ENCODE measurements at regions not wholly inside any gene's neighbourhood (a gene's known extent, or its start where the extent isn't known, plus 50 kb on each side); places are given as distances from the start of the nearest gene placed in this dataset.

DNA sequence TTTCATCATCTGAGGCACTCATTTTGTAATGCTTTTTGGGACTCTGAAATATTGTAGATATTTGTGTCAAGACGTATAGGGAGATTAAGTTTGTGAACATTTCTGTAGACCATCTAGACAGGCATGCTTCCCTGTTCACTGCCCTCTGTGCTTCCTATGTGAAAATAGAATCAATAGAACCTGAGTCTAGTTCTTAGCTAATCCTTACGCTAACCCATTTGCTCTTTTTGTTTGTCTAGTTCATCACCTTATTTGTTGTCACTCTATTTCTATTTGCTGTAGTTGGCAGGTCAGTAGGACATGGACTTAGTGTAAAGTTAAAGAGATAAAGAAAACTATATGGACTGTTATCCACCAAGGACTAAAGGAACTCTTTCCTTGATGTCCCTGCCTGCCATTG, 1755.2 kb downstream of the C4orf33 start:
- no peak for DNase-seq
- Mint-ChIP-seq H3K27me3 (peaks cover 5% of the 10 kb centered on the region), H3K4me1 (no peaks in the 10 kb centered on the region), H3K9me3 (peaks cover 0 to 26% (median 4%) of the 10 kb centered on the region in 7 donors), H3K36me3 (no peaks in the 10 kb centered on the region), H3K4me3 (no peak overlapping the region), H3K27ac (no peak overlapping the region)
- Histone ChIP-seq H3K27me3 (ENCODE audit: control insufficient read depth, insufficient read depth, low read length) (no peaks in the 10 kb centered on the region), H3K36me3 (ENCODE audit: control insufficient read depth, insufficient read depth, low read length) (no peaks in the 10 kb centered on the region), H3K9me3 (ENCODE audit: control insufficient read depth in 2 of 2, low read length in 2 of 2) (peaks cover 3 to 23% of the 10 kb centered on the region in 2 experiments), H3K4me1 (ENCODE audit: control insufficient read depth, insufficient read depth, low read length, poor library complexity, severe bottlenecking) (no peaks in the 10 kb centered on the region), H3K4me3 (ENCODE audit: low read depth, low read length) (no peak overlapping the region), H3K27ac (ENCODE audit: insufficient read depth, low read length, poor library complexity, severe bottlenecking) (no peak overlapping the region)
- ATAC-seq (ENCODE audit: low read depth in 2 of 2) = no peak

DNA sequence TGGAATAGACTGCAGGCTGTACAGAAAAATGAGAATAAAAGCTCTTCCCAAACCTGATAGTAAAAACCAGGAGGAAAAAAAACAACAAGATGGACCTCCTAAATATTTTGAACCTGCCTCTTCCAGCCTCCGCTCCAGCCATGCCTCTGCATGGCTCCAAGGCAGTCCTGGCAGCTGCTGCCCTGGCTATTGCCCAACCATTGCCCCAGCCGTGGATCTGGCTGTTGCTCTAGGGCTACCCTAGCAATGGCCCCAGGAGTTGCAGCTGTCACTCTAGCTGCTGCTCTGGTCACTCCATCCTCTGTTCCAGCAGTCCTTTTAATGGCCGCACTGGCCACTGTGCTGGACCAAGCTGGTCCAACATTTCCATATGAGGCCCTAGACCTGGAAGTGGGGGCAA, 1756.0 kb downstream of the C4orf33 start:
- ATAC-seq (ENCODE audit: low read depth in 2 of 2) (no peak), DNase-seq (no peak)
- Mint-ChIP-seq H3K9me3 (peaks cover 0 to 24% (median 6%) of the 10 kb centered on the region in 7 donors), H3K36me3 (no peaks in the 10 kb centered on the region), H3K4me3 (no peak overlapping the region), H3K27ac (no peak overlapping the region), H3K4me1 (no peaks in the 10 kb centered on the region), H3K27me3 (peaks cover 5% of the 10 kb centered on the region)
- Histone ChIP-seq H3K36me3 (ENCODE audit: control insufficient read depth, insufficient read depth, low read length) (no peaks in the 10 kb centered on the region), H3K4me3 (ENCODE audit: low read depth, low read length) (no peak overlapping the region), H3K9me3 (ENCODE audit: control insufficient read depth in 2 of 2, low read length in 2 of 2) (peaks cover 3 to 23% of the 10 kb centered on the region in 2 experiments), H3K27me3 (ENCODE audit: control insufficient read depth, insufficient read depth, low read length) (no peaks in the 10 kb centered on the region), H3K4me1 (ENCODE audit: control insufficient read depth, insufficient read depth, low read length, poor library complexity, severe bottlenecking) (no peaks in the 10 kb centered on the region), H3K27ac (ENCODE audit: insufficient read depth, low read length, poor library complexity, severe bottlenecking) (no peak overlapping the region)

DNA sequence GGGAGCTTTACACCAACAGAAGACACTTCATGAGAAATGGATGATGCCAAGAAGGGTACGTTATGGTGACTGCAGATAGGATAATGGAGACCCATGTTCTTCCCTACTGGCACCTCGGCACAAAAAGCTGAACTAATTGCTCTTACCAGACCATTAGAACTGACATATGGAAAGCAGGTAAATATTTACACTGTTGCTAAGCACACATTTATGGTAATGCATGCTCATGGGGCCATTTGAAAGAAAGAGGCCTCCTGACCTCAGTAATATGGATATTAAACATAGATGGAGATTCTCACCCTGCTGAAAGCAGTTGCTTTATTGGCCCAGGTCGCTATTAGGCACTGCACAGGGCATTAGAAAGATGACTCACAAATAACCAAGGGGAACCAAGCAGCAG, 1759.6 kb downstream of the C4orf33 start:
- H3K27ac ChIP-seq (ENCODE audit: insufficient read depth, low read length, poor library complexity, severe bottlenecking) = no peak overlapping the region
- H3K4me3 ChIP-seq (ENCODE audit: low read depth, low read length) = no peak overlapping the region
- H3K4me1 ChIP-seq (ENCODE audit: control insufficient read depth, insufficient read depth, low read length, poor library complexity, severe bottlenecking) = no peaks in the 10 kb centered on the region
- Mint-ChIP-seq H3K27ac (no peak overlapping the region), H3K4me1 (no peaks in the 10 kb centered on the region), H3K9me3 (peaks cover 4 to 30% (median 9%) of the 10 kb centered on the region in 7 donors), H3K4me3 (no peak overlapping the region), H3K27me3 (peaks cover 5% of the 10 kb centered on the region), H3K36me3 (no peaks in the 10 kb centered on the region)
- DNase-seq (no peak), ATAC-seq (ENCODE audit: low read depth in 2 of 2) (no peak)
- no peaks in the 10 kb centered on the region for H3K27me3 ChIP-seq (ENCODE audit: control insufficient read depth, insufficient read depth, low read length)
- peaks cover 5 to 22% of the 10 kb centered on the region in 2 experiments for H3K9me3 ChIP-seq (ENCODE audit: control insufficient read depth in 2 of 2, low read length in 2 of 2)
- no peaks in the 10 kb centered on the region for H3K36me3 ChIP-seq (ENCODE audit: control insufficient read depth, insufficient read depth, low read length)

DNA sequence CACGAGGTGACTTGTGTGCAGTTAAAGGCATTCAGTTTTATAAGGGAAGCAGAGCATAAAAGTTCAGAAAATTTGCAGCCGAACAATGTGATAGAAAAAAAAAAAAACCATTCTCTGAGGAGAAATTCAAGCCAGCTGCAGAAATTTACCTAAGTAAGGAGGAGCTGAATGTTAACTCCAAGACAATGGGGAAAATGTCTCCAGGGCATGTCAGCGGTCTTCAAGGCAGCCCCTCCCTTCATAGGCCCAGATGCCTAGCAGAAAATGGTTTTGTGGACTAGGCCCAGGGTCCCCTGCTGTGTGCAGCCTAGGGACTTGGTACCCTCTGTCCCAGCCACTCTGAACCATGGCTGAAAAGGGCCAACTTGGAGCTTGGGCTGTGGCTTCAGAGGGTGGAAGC, 1764.0 kb downstream of the C4orf33 start:
- no peak for DNase-seq
- Mint-ChIP-seq H3K4me3 (no peak overlapping the region), H3K4me1 (no peaks in the 10 kb centered on the region), H3K27ac (no peak overlapping the region), H3K27me3 (no peaks in the 10 kb centered on the region), H3K9me3 (peaks cover 2 to 30% (median 11%) of the 10 kb centered on the region in 7 donors), H3K36me3 (no peaks in the 10 kb centered on the region)
- no peak overlapping the region for H3K4me3 ChIP-seq (ENCODE audit: low read depth, low read length)
- H3K4me1 ChIP-seq (ENCODE audit: control insufficient read depth, insufficient read depth, low read length, poor library complexity, severe bottlenecking) = no peaks in the 10 kb centered on the region
- ATAC-seq (ENCODE audit: low read depth in 2 of 2) = no peak
- peaks cover 0 to 2% of the 10 kb centered on the region in 2 experiments for H3K9me3 ChIP-seq (ENCODE audit: control insufficient read depth in 2 of 2, low read length in 2 of 2)
- no peaks in the 10 kb centered on the region for H3K27me3 ChIP-seq (ENCODE audit: control insufficient read depth, insufficient read depth, low read length)
- H3K36me3 ChIP-seq (ENCODE audit: control insufficient read depth, insufficient read depth, low read length) = no peaks in the 10 kb centered on the region
- no peak overlapping the region for H3K27ac ChIP-seq (ENCODE audit: insufficient read depth, low read length, poor library complexity, severe bottlenecking)

DNA sequence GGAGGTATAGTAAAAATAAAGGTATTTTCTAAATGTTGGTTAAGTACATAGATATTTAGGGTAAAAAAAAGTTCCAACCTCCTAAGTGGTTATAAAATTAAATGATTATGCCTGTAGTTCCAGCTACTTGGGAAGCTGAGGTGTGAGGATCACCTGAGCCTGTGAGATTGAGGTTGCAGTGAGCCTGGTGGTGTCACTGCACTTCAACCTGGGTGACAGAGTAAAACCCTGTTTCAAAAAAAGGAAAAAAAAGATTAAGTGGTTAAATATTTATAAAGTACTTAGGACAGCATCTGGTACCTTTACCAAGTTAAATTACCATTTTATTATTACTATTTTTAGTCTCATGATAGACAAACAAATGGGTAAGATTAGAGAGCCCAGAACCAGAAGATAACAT, 1801.0 kb downstream of the C4orf33 start:
- H3K9me3 ChIP-seq (ENCODE audit: control insufficient read depth in 2 of 2, low read length in 2 of 2) = peaks cover 0 to 5% of the 10 kb centered on the region in 2 experiments
- Mint-ChIP-seq H3K9me3 (peaks cover 0 to 6% (median 1%) of the 10 kb centered on the region in 7 donors), H3K27me3 (no peaks in the 10 kb centered on the region), H3K4me3 (no peak overlapping the region), H3K36me3 (no peaks in the 10 kb centered on the region), H3K4me1 (no peaks in the 10 kb centered on the region), H3K27ac (no peak overlapping the region)
- DNase-seq (no peak), ATAC-seq (ENCODE audit: low read depth in 2 of 2) (no peak)
- H3K4me1 ChIP-seq (ENCODE audit: control insufficient read depth, insufficient read depth, low read length, poor library complexity, severe bottlenecking) = no peaks in the 10 kb centered on the region
- H3K27ac ChIP-seq (ENCODE audit: insufficient read depth, low read length, poor library complexity, severe bottlenecking) = no peak overlapping the region
- no peak overlapping the region for H3K4me3 ChIP-seq (ENCODE audit: low read depth, low read length)
- no peaks in the 10 kb centered on the region for H3K27me3 ChIP-seq (ENCODE audit: control insufficient read depth, insufficient read depth, low read length)
- no peaks in the 10 kb centered on the region for H3K36me3 ChIP-seq (ENCODE audit: control insufficient read depth, insufficient read depth, low read length)

DNA sequence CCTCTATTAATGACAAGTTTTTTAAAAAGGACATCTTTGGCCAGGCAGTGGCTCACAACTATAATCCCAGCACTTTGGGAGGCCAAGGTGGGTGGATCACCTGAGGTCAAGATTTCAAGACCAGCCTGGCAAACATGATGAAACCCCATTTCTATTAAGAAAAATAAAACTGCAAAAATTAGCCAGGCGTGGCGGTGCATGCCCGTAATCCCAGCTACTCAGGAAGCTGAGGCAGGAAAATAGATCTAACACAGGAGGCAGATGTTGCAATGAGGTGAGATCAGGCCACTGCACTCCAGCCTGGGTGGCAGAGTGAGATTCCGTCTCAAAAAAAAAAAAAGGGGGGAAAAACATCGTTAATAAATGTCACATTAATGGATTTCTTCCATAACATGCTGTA, 1805.4 kb downstream of the C4orf33 start:
- no peaks in the 10 kb centered on the region for H3K27me3 Mint-ChIP-seq
- Histone ChIP-seq H3K4me1 (ENCODE audit: control insufficient read depth, insufficient read depth, low read length, poor library complexity, severe bottlenecking) (no peaks in the 10 kb centered on the region), H3K9me3 (ENCODE audit: control insufficient read depth in 2 of 2, low read length in 2 of 2) (peaks cover 0 to 3% of the 10 kb centered on the region in 2 experiments), H3K27me3 (ENCODE audit: control insufficient read depth, insufficient read depth, low read length) (no peaks in the 10 kb centered on the region), H3K27ac (ENCODE audit: insufficient read depth, low read length, poor library complexity, severe bottlenecking) (no peak overlapping the region), H3K4me3 (ENCODE audit: low read depth, low read length) (no peak overlapping the region), H3K36me3 (ENCODE audit: control insufficient read depth, insufficient read depth, low read length) (no peaks in the 10 kb centered on the region)
- DNase-seq (no peak), ATAC-seq (ENCODE audit: low read depth in 2 of 2) (no peak)
- peaks cover 0 to 11% (median 3%) of the 10 kb centered on the region in 7 donors for H3K9me3 Mint-ChIP-seq
- no peak overlapping the region for H3K27ac Mint-ChIP-seq
- no peak overlapping the region for H3K4me3 Mint-ChIP-seq
- no peaks in the 10 kb centered on the region for H3K36me3 Mint-ChIP-seq
- no peaks in the 10 kb centered on the region for H3K4me1 Mint-ChIP-seq

DNA sequence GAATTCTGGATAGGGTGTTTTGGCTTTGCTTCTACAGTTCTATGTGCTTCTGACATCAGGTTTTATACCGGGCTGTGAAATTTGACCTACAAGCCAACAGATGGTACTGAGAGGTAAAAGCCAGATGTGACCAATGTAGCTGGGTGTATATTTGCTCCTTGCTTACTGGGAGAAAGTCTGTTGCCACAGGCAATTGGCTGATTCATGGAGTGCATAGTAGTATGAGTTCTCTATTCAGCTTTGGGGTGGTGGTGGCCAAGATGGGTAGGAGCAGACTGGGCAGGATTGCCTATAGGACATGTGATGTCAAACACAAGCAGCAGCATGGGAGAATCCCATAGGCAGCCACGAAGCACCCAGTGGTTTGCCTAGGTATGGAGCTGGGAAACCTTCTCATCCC, 1827.0 kb downstream of the C4orf33 start:
- no peak overlapping the region for H3K4me3 ChIP-seq (ENCODE audit: low read depth, low read length)
- no peak overlapping the region for H3K27ac ChIP-seq (ENCODE audit: insufficient read depth, low read length, poor library complexity, severe bottlenecking)
- DNase-seq (no peak), ATAC-seq (ENCODE audit: low read depth in 2 of 2) (no peak)
- Mint-ChIP-seq H3K27me3 (no peaks in the 10 kb centered on the region), H3K9me3 (peaks cover 0 to 36% (median 7%) of the 10 kb centered on the region in 7 donors), H3K4me3 (no peak overlapping the region), H3K36me3 (no peaks in the 10 kb centered on the region), H3K4me1 (no peaks in the 10 kb centered on the region), H3K27ac (no peak overlapping the region)
- H3K4me1 ChIP-seq (ENCODE audit: control insufficient read depth, insufficient read depth, low read length, poor library complexity, severe bottlenecking) = no peaks in the 10 kb centered on the region
- peaks cover 0 to 4% of the 10 kb centered on the region in 2 experiments for H3K9me3 ChIP-seq (ENCODE audit: control insufficient read depth in 2 of 2, low read length in 2 of 2)
- H3K27me3 ChIP-seq (ENCODE audit: control insufficient read depth, insufficient read depth, low read length) = no peaks in the 10 kb centered on the region
- H3K36me3 ChIP-seq (ENCODE audit: control insufficient read depth, insufficient read depth, low read length) = no peaks in the 10 kb centered on the region

DNA sequence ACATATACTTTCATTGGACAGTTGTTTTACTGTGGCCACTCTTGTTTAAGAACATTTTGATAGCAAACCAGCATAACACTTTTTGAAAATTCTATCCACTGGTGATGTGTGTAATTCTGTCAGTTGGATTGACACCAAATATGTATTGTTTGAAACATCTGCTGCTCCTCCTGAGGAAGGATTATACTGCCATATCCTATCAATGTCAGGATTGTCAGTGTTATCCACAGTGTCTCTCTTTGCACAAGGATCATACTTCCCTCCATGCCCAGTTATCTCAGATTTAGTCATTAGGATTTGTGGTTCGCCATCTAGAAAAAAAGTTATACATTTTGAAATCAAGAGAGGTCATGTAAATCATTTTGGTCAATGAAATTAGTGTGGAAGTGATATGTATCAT, 1859.6 kb downstream of the C4orf33 start:
- Mint-ChIP-seq H3K27ac (no peak overlapping the region), H3K4me3 (no peak overlapping the region), H3K9me3 (peaks cover 0 to 10% (median 2%) of the 10 kb centered on the region in 7 donors), H3K27me3 (no peaks in the 10 kb centered on the region), H3K4me1 (no peaks in the 10 kb centered on the region), H3K36me3 (no peaks in the 10 kb centered on the region)
- no peak overlapping the region for H3K4me3 ChIP-seq (ENCODE audit: low read depth, low read length)
- DNase-seq (no peak), ATAC-seq (ENCODE audit: low read depth in 2 of 2) (no peak)
- no peaks in the 10 kb centered on the region for H3K9me3 ChIP-seq (ENCODE audit: control insufficient read depth in 2 of 2, low read length in 2 of 2)
- no peaks in the 10 kb centered on the region for H3K27me3 ChIP-seq (ENCODE audit: control insufficient read depth, insufficient read depth, low read length)
- H3K4me1 ChIP-seq (ENCODE audit: control insufficient read depth, insufficient read depth, low read length, poor library complexity, severe bottlenecking) = no peaks in the 10 kb centered on the region
- no peaks in the 10 kb centered on the region for H3K36me3 ChIP-seq (ENCODE audit: control insufficient read depth, insufficient read depth, low read length)
- H3K27ac ChIP-seq (ENCODE audit: insufficient read depth, low read length, poor library complexity, severe bottlenecking) = no peak overlapping the region

All from CD4-positive, CD25-positive, alpha-beta regulatory T cell (primary cell).